WTC11 (cell line): ENCODE measurements at regions not wholly inside any gene's neighbourhood (a gene's known extent, or its start where the extent isn't known, plus 50 kb on each side); places are given as distances from the start of the nearest gene placed in this dataset.

Experiments
- ATAC-seq: fragments of 200-7000 bp; cut with Tn5 transposase; 2 replicates; pipeline ENCODE4 v1.10.0; 2021; ENCODE audit warnings: mild to moderate bottlenecking, moderate library complexity
- CTCF ChIA-PET: fragments of 300-600 bp; sonication (Branson Sonifier 250); formaldehyde crosslinking; loops from one replicate; lab custom pipeline; 2021; ENCODE audit warnings: antibody characterized with exemption; lab: Charles Lee
- POLR2A ChIA-PET: fragments of 350-600 bp; sonication (Branson Sonifier 250); formaldehyde crosslinking; loops from one replicate; lab custom pipeline; 2021; ENCODE audit warnings: antibody characterized with exemption; lab: Charles Lee
- DNase-seq: peaks from one replicate; pipeline ENCODE4 v3.0.0; 2021; ENCODE audit warnings: low spot score
- H3K27ac Mint-ChIP-seq: 2 replicates; pipeline ENCODE4 v1.8.0; 2021; ENCODE audit warnings: mixed read lengths
- H3K27me3 Mint-ChIP-seq: 2 replicates; pipeline ENCODE4 v1.8.0; 2021; ENCODE audit warnings: low read depth, mild to moderate bottlenecking, moderate library complexity, mixed read lengths
- H3K36me3 Mint-ChIP-seq: 2 replicates; pipeline ENCODE4 v1.8.0; 2021; ENCODE audit warnings: mixed read lengths
- H3K4me1 Mint-ChIP-seq: 2 replicates; pipeline ENCODE4 v1.8.0; 2022; ENCODE audit warnings: mixed read lengths
- H3K4me3 Mint-ChIP-seq: 2 replicates; pipeline ENCODE4 v1.8.0; 2021; ENCODE audit warnings: mild to moderate bottlenecking, moderate library complexity, mixed read lengths
- H3K9me3 Mint-ChIP-seq: 2 replicates; pipeline ENCODE4 v1.8.0; 2021; ENCODE audit warnings: mixed read lengths
- ATF1 ChIP-seq: sonication (generic); formaldehyde crosslinking; IDR thresholded peaks from 2 replicates; pipeline ENCODE4 v1.8.1; 2023; ENCODE audit warnings: mild to moderate bottlenecking, moderate library complexity, missing genetic modification reagents
- CBFB ChIP-seq: sonication (generic); formaldehyde crosslinking; IDR thresholded peaks from 2 replicates; pipeline ENCODE4 v1.8.1; 2022; ENCODE audit warnings: mild to moderate bottlenecking, low read depth, missing genetic modification reagents
- IRF2 ChIP-seq: sonication (generic); formaldehyde crosslinking; IDR thresholded peaks from 2 replicates; pipeline ENCODE4 v1.8.0; 2022; ENCODE audit warnings: low read depth, missing genetic modification reagents, borderline replicate concordance
- JAZF1 ChIP-seq: fragments of 250-450 bp; sonication (Bioruptor Pico); IDR thresholded peaks from 2 replicates; pipeline ENCODE4 v1.9.0; 2021; ENCODE audit warnings: moderate library complexity, mild to moderate bottlenecking, inconsistent platforms
- JUN ChIP-seq: sonication (generic); formaldehyde crosslinking; IDR thresholded peaks from 2 replicates; pipeline ENCODE4 v1.8.0; 2023; ENCODE audit warnings: mild to moderate bottlenecking, missing genetic modification reagents
- KAT7 ChIP-seq: sonication (generic); formaldehyde crosslinking; IDR thresholded peaks from 2 replicates; pipeline ENCODE4 v1.8.1; 2023; ENCODE audit warnings: missing genetic modification reagents, mild to moderate bottlenecking, borderline replicate concordance
- NFYB ChIP-seq: sonication (generic); formaldehyde crosslinking; conservative IDR thresholded peaks from 2 replicates; pipeline ENCODE4 v1.8.0; 2022; ENCODE audit warnings: low read depth, missing genetic modification reagents
- NR1H2 ChIP-seq: sonication (generic); formaldehyde crosslinking; IDR thresholded peaks from 2 replicates; pipeline ENCODE4 v1.9.0; 2021; ENCODE audit warnings: mild to moderate bottlenecking, moderate library complexity, missing genetic modification reagents
- PRRX2 ChIP-seq: fragments of 250-450 bp; sonication (Bioruptor Pico); IDR thresholded peaks from 2 replicates; pipeline ENCODE4 v1.8.0; 2021; ENCODE audit warnings: mild to moderate bottlenecking
- TEAD4 ChIP-seq: sonication (generic); formaldehyde crosslinking; IDR thresholded peaks from 2 replicates; pipeline ENCODE4 v1.8.0; 2022; ENCODE audit warnings: mild to moderate bottlenecking, missing genetic modification reagents
- TP53 ChIP-seq: sonication (generic); formaldehyde crosslinking; IDR thresholded peaks from 2 replicates; pipeline ENCODE4 v1.8.1; 2023; ENCODE audit warnings: mild to moderate bottlenecking, missing genetic modification reagents
- ZBTB21 ChIP-seq: sonication (generic); formaldehyde crosslinking; IDR thresholded peaks from 2 replicates; pipeline ENCODE4 v1.8.1; 2023; ENCODE audit warnings: mild to moderate bottlenecking, missing genetic modification reagents, borderline replicate concordance
- ZNF121 ChIP-seq: sonication (generic); formaldehyde crosslinking; IDR thresholded peaks from 2 replicates; pipeline ENCODE4 v1.8.0; 2023; ENCODE audit warnings: missing genetic modification reagents
- ZNF416 ChIP-seq: fragments of 250-450 bp; sonication (Bioruptor Pico); IDR thresholded peaks from 2 replicates; pipeline ENCODE4 v1.9.0; 2021; ENCODE audit warnings: mild to moderate bottlenecking, inconsistent platforms
- ZNF423 ChIP-seq: fragments of 250-450 bp; sonication (Bioruptor Pico); IDR thresholded peaks from 2 replicates; pipeline ENCODE4 v2.1.2; 2022; ENCODE audit warnings: mild to moderate bottlenecking, moderate library complexity
- TF ChIP-seq, protein P1 (sequence below): sonication (generic); formaldehyde crosslinking; conservative IDR thresholded peaks from 2 replicates; pipeline ENCODE4 v1.8.1; 2023; ENCODE audit warnings: mild to moderate bottlenecking, low read depth, missing genetic modification reagents, moderate library complexity
- TF ChIP-seq, protein P2 (sequence below): fragments of 250-450 bp; sonication (Bioruptor Pico); IDR thresholded peaks from 2 replicates; pipeline ENCODE4 v1.8.0; 2021; ENCODE audit warnings: mild to moderate bottlenecking
- TF ChIP-seq, protein P3 (sequence below): sonication (generic); formaldehyde crosslinking; conservative IDR thresholded peaks from 2 replicates; pipeline ENCODE4 v1.8.1; 2022; ENCODE audit warnings: mild to moderate bottlenecking, missing genetic modification reagents
- TF ChIP-seq, protein P4 (sequence below): sonication (generic); formaldehyde crosslinking; IDR thresholded peaks from 2 replicates; pipeline ENCODE4 v1.8.0; 2022; ENCODE audit warnings: mild to moderate bottlenecking, missing genetic modification reagents
- TF ChIP-seq, protein P5 (sequence below): sonication (generic); formaldehyde crosslinking; IDR thresholded peaks from 2 replicates; pipeline ENCODE4 v1.8.1; 2023; ENCODE audit warnings: mild to moderate bottlenecking, missing genetic modification reagents

DNA sequence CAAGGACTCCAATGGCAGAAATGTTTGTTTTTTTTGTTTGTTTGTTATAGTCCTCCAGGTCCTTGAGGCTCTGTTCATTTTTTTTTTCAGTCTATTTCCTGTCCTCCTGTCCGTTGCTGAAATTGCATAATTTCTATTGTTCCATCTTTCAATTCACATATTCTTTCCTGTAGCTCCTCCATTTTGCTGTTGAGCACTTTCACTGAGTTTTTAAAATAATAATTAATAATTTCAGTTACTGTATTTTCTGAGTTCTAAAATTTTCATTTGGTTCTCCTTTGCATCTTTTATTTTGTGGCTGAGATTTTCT, 202.3 kb upstream of the AGR3 start (continued):
- TF ChIP-seq, protein P1, sequence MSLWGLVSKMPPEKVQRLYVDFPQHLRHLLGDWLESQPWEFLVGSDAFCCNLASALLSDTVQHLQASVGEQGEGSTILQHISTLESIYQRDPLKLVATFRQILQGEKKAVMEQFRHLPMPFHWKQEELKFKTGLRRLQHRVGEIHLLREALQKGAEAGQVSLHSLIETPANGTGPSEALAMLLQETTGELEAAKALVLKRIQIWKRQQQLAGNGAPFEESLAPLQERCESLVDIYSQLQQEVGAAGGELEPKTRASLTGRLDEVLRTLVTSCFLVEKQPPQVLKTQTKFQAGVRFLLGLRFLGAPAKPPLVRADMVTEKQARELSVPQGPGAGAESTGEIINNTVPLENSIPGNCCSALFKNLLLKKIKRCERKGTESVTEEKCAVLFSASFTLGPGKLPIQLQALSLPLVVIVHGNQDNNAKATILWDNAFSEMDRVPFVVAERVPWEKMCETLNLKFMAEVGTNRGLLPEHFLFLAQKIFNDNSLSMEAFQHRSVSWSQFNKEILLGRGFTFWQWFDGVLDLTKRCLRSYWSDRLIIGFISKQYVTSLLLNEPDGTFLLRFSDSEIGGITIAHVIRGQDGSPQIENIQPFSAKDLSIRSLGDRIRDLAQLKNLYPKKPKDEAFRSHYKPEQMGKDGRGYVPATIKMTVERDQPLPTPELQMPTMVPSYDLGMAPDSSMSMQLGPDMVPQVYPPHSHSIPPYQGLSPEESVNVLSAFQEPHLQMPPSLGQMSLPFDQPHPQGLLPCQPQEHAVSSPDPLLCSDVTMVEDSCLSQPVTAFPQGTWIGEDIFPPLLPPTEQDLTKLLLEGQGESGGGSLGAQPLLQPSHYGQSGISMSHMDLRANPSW (CRISPR knock-in tag): no peak
- TF ChIP-seq TP53 (CRISPR knock-in tag) (no peak), ZBTB21 (no peak)
- TF ChIP-seq, protein P2, sequence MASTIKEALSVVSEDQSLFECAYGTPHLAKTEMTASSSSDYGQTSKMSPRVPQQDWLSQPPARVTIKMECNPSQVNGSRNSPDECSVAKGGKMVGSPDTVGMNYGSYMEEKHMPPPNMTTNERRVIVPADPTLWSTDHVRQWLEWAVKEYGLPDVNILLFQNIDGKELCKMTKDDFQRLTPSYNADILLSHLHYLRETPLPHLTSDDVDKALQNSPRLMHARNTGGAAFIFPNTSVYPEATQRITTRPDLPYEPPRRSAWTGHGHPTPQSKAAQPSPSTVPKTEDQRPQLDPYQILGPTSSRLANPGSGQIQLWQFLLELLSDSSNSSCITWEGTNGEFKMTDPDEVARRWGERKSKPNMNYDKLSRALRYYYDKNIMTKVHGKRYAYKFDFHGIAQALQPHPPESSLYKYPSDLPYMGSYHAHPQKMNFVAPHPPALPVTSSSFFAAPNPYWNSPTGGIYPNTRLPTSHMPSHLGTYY (CRISPR knock-in tag): no peak

DNA sequence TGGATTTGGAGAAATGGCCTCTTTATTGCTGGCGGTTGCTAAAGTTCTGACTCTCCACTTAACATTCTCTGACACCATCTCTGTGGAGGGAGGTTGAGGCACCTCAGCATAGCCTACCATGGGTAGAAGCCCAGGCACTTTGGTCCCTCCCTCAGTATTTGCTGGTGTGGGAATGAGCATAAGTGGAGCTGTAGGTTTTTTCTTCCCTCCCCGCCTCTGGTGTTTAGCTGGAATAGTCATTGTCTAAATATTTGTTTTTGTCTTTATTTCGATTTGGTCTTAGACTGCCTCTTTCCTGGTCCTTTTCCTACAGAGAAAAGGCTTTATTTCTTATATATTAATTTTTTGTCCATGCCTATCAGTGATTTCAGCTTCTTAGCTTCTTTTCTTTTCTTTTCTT, 203.4 kb upstream of the AGR3 start:
- H3K4me3 Mint-ChIP-seq: no peak overlapping the region
- no peak for ATAC-seq
- H3K36me3 Mint-ChIP-seq: no peaks in the 10 kb centered on the region
- peaks cover 7% of the 10 kb centered on the region; the same call in 1 of the 2 replicates for H3K9me3 Mint-ChIP-seq
- no peak for DNase-seq
- ChIA-PET CTCF (no interaction called here), POLR2A (no interaction called here)
- H3K4me1 Mint-ChIP-seq: no peaks in the 10 kb centered on the region
- H3K27me3 Mint-ChIP-seq: no peaks in the 10 kb centered on the region
- TF ChIP-seq NFYB (CRISPR knock-in tag) (no peak), ZNF423 (no peak), KAT7 (CRISPR knock-in tag) (no peak), NR1H2 (no peak), ZNF121 (no peak), JUN (CRISPR knock-in tag) (no peak), IRF2 (CRISPR knock-in tag) (no peak)
- TF ChIP-seq, protein P3, sequence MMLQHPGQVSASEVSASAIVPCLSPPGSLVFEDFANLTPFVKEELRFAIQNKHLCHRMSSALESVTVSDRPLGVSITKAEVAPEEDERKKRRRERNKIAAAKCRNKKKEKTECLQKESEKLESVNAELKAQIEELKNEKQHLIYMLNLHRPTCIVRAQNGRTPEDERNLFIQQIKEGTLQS (CRISPR knock-in tag): no peak
- TF ChIP-seq, protein P4, sequence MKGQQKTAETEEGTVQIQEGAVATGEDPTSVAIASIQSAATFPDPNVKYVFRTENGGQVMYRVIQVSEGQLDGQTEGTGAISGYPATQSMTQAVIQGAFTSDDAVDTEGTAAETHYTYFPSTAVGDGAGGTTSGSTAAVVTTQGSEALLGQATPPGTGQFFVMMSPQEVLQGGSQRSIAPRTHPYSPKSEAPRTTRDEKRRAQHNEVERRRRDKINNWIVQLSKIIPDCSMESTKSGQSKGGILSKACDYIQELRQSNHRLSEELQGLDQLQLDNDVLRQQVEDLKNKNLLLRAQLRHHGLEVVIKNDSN (CRISPR knock-in tag): no peak
- no peak overlapping the region for H3K27ac Mint-ChIP-seq

DNA sequence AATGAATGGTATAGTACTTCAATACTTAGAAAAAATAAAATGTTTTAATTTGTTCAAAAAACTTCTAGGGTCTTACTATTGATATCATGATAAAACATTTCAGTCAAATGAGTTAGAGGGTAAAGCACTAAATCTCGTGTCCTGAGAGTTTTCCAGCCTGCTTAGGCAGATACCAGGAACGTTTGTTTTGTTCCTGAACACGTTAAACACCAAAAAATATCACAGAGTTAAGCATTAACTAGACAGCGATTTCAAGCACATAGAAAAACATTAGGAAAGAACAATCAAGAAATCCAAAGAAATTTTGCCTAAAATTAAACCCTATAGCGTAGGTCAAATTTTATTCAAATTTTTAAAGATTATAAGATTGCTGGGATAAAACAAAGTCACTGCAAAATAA, 204.6 kb upstream of the AGR3 start:
- Mint-ChIP-seq H3K9me3 (peaks cover 4% of the 10 kb centered on the region; the same call in 1 of the 2 replicates), H3K4me3 (no peak overlapping the region), H3K27ac (no peak overlapping the region), H3K27me3 (no peaks in the 10 kb centered on the region), H3K4me1 (no peaks in the 10 kb centered on the region), H3K36me3 (no peaks in the 10 kb centered on the region)
- ChIA-PET CTCF (no interaction called here), POLR2A (no interaction called here)
- ATAC-seq (no peak), DNase-seq (no peak)
- TF ChIP-seq CBFB: no peak
- TF ChIP-seq, all 79 proteins: peak for 0

DNA sequence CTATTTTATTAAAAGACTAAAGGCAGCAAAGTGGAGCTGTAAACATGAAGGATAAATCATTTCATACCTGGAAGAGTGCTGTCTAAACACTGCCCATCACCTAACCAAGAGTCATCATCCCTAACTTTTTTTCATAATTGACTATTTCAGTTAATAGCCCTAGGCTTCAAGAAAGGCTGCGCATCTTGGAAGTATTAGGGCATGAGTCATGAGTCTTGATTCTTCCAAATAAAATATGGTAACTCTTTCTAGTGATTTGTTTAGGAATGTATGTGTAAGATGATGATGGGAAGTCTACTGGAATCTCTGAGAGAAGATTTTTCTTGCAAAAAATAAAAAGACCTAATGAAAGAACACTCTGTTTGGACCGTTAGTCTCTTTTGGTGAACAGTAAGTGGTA, 207.7 kb upstream of the AHR start:
- Mint-ChIP-seq H3K4me1 (peaks cover 6% of the 10 kb centered on the region), H3K9me3 (no peaks in the 10 kb centered on the region), H3K27me3 (no peaks in the 10 kb centered on the region), H3K4me3 (no peak overlapping the region), H3K36me3 (no peaks in the 10 kb centered on the region), H3K27ac (no peak overlapping the region)
- POLR2A ChIA-PET: no interaction called here
- DNase-seq (no peak), ATAC-seq (no peak)
- CTCF ChIA-PET: no interaction called here
- TF ChIP-seq JAZF1 (CRISPR knock-in tag) (no peak), PRRX2 (CRISPR knock-in tag) (no peak), ZNF416 (CRISPR knock-in tag) (no peak), KAT7 (CRISPR knock-in tag) (no peak), TEAD4 (no peak), ATF1 (CRISPR knock-in tag) (no peak)
- TF ChIP-seq, protein P1 (CRISPR knock-in tag): no peak
- TF ChIP-seq, protein P5, sequence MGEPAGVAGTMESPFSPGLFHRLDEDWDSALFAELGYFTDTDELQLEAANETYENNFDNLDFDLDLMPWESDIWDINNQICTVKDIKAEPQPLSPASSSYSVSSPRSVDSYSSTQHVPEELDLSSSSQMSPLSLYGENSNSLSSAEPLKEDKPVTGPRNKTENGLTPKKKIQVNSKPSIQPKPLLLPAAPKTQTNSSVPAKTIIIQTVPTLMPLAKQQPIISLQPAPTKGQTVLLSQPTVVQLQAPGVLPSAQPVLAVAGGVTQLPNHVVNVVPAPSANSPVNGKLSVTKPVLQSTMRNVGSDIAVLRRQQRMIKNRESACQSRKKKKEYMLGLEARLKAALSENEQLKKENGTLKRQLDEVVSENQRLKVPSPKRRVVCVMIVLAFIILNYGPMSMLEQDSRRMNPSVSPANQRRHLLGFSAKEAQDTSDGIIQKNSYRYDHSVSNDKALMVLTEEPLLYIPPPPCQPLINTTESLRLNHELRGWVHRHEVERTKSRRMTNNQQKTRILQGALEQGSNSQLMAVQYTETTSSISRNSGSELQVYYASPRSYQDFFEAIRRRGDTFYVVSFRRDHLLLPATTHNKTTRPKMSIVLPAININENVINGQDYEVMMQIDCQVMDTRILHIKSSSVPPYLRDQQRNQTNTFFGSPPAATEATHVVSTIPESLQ (CRISPR knock-in tag): no peak
